ENCODE measurements at regions not wholly inside any gene's neighbourhood (a gene's known extent, or its start where the extent isn't known, plus 50 kb on each side); places are given as distances from the start of the nearest gene placed in this dataset.

DNA sequence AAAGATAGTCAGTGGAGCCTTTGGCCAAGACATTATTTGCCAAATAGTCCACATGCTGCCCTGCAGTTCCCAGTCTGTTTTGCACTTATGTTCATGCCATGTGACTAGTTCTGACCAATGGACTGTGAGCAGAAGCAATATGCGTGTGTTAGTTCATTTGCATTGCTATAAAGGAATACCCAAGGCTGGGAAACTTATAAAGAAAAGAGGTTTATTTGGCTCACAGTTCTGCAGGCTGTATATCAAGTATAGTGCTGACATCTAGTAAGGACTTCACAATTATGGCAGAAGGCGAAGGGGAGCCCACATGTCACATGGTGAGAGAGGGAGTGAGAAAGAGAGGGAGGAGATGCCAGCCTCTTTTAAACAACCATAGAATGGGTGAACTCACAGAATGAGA lies 193.3 kb downstream of the PTPRU start:
- TF ChIP-seq, protein P1, sequence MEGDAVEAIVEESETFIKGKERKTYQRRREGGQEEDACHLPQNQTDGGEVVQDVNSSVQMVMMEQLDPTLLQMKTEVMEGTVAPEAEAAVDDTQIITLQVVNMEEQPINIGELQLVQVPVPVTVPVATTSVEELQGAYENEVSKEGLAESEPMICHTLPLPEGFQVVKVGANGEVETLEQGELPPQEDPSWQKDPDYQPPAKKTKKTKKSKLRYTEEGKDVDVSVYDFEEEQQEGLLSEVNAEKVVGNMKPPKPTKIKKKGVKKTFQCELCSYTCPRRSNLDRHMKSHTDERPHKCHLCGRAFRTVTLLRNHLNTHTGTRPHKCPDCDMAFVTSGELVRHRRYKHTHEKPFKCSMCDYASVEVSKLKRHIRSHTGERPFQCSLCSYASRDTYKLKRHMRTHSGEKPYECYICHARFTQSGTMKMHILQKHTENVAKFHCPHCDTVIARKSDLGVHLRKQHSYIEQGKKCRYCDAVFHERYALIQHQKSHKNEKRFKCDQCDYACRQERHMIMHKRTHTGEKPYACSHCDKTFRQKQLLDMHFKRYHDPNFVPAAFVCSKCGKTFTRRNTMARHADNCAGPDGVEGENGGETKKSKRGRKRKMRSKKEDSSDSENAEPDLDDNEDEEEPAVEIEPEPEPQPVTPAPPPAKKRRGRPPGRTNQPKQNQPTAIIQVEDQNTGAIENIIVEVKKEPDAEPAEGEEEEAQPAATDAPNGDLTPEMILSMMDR (IDR thresholded peaks at IDR 0.05), result no peak
- TF ChIP-seq POLR2AphosphoS5 (IDR thresholded peaks at IDR 0.05), result no peak

Data from esophagus muscularis mucosa (tissue), 3 donors.